ENCODE measurements at regions not wholly inside any gene's neighbourhood (a gene's known extent, or its start where the extent isn't known, plus 50 kb on each side); places are given as distances from the start of the nearest gene placed in this dataset.
"Not testable (repeated sequence)": the region's sequence is repeated elsewhere in the genome, so short reads cannot be mapped to it uniquely, and the experiment has no call there.

GRCh38 chr2:185240796-185241195 lies 497.8 kb upstream of the FSIP2 start:
- DNase-seq (ENCODE audit: low spot score), result no peak
- in situ Hi-C loops (cut with HindIII; ENCODE audit: low sequenced_read_pairs), result no loop called here

- in situ Hi-C loops (cut with HindIII; ENCODE audit: low sequenced_read_pairs), result no loop called here
- no peak for DNase-seq (ENCODE audit: low spot score)
These were observed 497.0 kb upstream of the FSIP2 start for GRCh38 chr2:185241556-185241955.

- in situ Hi-C loops (cut with HindIII; ENCODE audit: low sequenced_read_pairs), result no loop called here
These were observed 496.1 kb upstream of the FSIP2 start for GRCh38 chr2:185242462-185242861.

GRCh38 chr2:185245216-185245615 lies 493.4 kb upstream of the FSIP2 start:
- DNase-seq (ENCODE audit: low spot score), result no peak
- in situ Hi-C loops (cut with HindIII; ENCODE audit: low sequenced_read_pairs), result no loop called here

More at GRCh38 chr2:185242462-185242861, 496.1 kb upstream of the FSIP2 start:
- DNase-seq (ENCODE audit: low spot score), result no peak

GRCh38 chr2:185245806-185246205 lies 492.8 kb upstream of the FSIP2 start:
- DNase-seq (ENCODE audit: low spot score), result no peak
- in situ Hi-C loops (cut with HindIII; ENCODE audit: low sequenced_read_pairs), result no loop called here

- in situ Hi-C loops (cut with HindIII; ENCODE audit: low sequenced_read_pairs), result no loop called here
- no peak for DNase-seq (ENCODE audit: low spot score)
These were observed 491.9 kb upstream of the FSIP2 start for GRCh38 chr2:185246717-185247116.

GRCh38 chr2:185255566-185255965 lies 483.0 kb upstream of the FSIP2 start:
- no peak for DNase-seq (ENCODE audit: low spot score)
- in situ Hi-C loops (cut with HindIII; ENCODE audit: low sequenced_read_pairs), result no loop called here

- in situ Hi-C loops (cut with HindIII; ENCODE audit: low sequenced_read_pairs), result no loop called here
- no peak for DNase-seq (ENCODE audit: low spot score)
These were observed 472.9 kb upstream of the FSIP2 start for GRCh38 chr2:185265747-185266146.

- DNase-seq (ENCODE audit: low spot score), result no peak
- in situ Hi-C loops (cut with HindIII; ENCODE audit: low sequenced_read_pairs), result no loop called here
These were observed 470.0 kb upstream of the FSIP2 start for GRCh38 chr2:185268651-185269050.

GRCh38 chr2:185274718-185275484 lies 463.7 kb upstream of the FSIP2 start:
- DNase-seq (ENCODE audit: low spot score), result no peak
- in situ Hi-C loops (cut with HindIII; ENCODE audit: low sequenced_read_pairs), result no loop called here

- in situ Hi-C loops (cut with HindIII; ENCODE audit: low sequenced_read_pairs); DNase-seq (ENCODE audit: low spot score): not testable (repeated sequence)
These were observed 462.6 kb upstream of the FSIP2 start for GRCh38 chr2:185275979-185276378.

- no peak for DNase-seq (ENCODE audit: low spot score)
These were observed 459.8 kb upstream of the FSIP2 start for GRCh38 chr2:185278761-185279160.

GRCh38 chr2:185279999-185280398 lies 458.6 kb upstream of the FSIP2 start:
- in situ Hi-C loops (cut with HindIII; ENCODE audit: low sequenced_read_pairs), result no loop called here
- no peak for DNase-seq (ENCODE audit: low spot score)

More at GRCh38 chr2:185278761-185279160, 459.8 kb upstream of the FSIP2 start:
- in situ Hi-C loops (cut with HindIII; ENCODE audit: low sequenced_read_pairs), result no loop called here

GRCh38 chr2:185284696-185285095 lies 453.9 kb upstream of the FSIP2 start:
- DNase-seq (ENCODE audit: low spot score), result no peak
- in situ Hi-C loops (cut with HindIII; ENCODE audit: low sequenced_read_pairs), result no loop called here

GRCh38 chr2:185290012-185290411 lies 448.6 kb upstream of the FSIP2 start:
- in situ Hi-C loops (cut with HindIII; ENCODE audit: low sequenced_read_pairs); DNase-seq (ENCODE audit: low spot score): not testable (repeated sequence)

GRCh38 chr2:185291035-185291647 lies 447.5 kb upstream of the FSIP2 start:
- DNase-seq (ENCODE audit: low spot score), result no peak
- in situ Hi-C loops (cut with HindIII; ENCODE audit: low sequenced_read_pairs), result no loop called here

GRCh38 chr2:185299867-185300266 lies 438.7 kb upstream of the FSIP2 start:
- DNase-seq (ENCODE audit: low spot score), result no peak
- in situ Hi-C loops (cut with HindIII; ENCODE audit: low sequenced_read_pairs), result no loop called here

- in situ Hi-C loops (cut with HindIII; ENCODE audit: low sequenced_read_pairs), result no loop called here
- no peak for DNase-seq (ENCODE audit: low spot score)
These were observed 432.5 kb upstream of the FSIP2 start for GRCh38 chr2:185306119-185306518.

GRCh38 chr2:185316383-185316782 lies 422.2 kb upstream of the FSIP2 start:
- no peak for DNase-seq (ENCODE audit: low spot score)
- in situ Hi-C loops (cut with HindIII; ENCODE audit: low sequenced_read_pairs), result no loop called here

GRCh38 chr2:185318271-185318724 lies 420.3 kb upstream of the FSIP2 start:
- in situ Hi-C loops (cut with HindIII; ENCODE audit: low sequenced_read_pairs), result no loop called here

GRCh38 chr2:185335879-185336278 lies 402.7 kb upstream of the FSIP2 start:
- DNase-seq (ENCODE audit: low spot score), result no peak
- in situ Hi-C loops (cut with HindIII; ENCODE audit: low sequenced_read_pairs), result no loop called here

More at GRCh38 chr2:185318271-185318724, 420.3 kb upstream of the FSIP2 start:
- no peak for DNase-seq (ENCODE audit: low spot score)

Data from G401 (cell line).